ENCODE measurements at regions not wholly inside any gene's neighbourhood (a gene's known extent, or its start where the extent isn't known, plus 50 kb on each side); places are given as distances from the start of the nearest gene placed in this dataset.
"Not testable (repeated sequence)": the region's sequence is repeated elsewhere in the genome, so short reads cannot be mapped to it uniquely, and the experiment has no call there.

DNA sequence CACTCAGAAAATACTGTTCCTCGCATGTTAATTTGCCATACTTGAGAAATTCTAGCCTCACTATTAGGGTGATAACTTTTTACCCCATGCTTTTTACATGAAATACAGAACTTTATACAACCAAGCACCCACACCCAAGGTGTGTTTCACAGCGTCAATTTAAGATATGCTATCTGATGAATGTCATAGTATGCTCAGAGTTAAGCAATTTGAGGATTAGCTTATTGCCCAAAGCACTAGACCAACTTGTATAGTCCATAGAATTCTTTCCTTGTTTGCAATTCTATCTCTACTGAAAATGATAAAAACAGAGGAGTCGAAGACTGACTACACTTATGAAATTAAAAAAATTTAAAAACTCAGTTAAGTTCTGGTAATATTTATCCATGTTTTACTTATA lies 82.1 kb upstream of the CARMIL1 start:
- H3K4me3 ChIP-seq (ENCODE audit: control insufficient read depth, low read depth, low read length) = no peak overlapping the region
- no peak for DNase-seq (ENCODE audit: low read depth)
- TF ChIP-seq, protein P1, sequence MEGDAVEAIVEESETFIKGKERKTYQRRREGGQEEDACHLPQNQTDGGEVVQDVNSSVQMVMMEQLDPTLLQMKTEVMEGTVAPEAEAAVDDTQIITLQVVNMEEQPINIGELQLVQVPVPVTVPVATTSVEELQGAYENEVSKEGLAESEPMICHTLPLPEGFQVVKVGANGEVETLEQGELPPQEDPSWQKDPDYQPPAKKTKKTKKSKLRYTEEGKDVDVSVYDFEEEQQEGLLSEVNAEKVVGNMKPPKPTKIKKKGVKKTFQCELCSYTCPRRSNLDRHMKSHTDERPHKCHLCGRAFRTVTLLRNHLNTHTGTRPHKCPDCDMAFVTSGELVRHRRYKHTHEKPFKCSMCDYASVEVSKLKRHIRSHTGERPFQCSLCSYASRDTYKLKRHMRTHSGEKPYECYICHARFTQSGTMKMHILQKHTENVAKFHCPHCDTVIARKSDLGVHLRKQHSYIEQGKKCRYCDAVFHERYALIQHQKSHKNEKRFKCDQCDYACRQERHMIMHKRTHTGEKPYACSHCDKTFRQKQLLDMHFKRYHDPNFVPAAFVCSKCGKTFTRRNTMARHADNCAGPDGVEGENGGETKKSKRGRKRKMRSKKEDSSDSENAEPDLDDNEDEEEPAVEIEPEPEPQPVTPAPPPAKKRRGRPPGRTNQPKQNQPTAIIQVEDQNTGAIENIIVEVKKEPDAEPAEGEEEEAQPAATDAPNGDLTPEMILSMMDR (IDR thresholded peaks at IDR 0.05; ENCODE audit: control insufficient read depth, insufficient read depth, low read depth, low read length, missing control alignments) = no peak

DNA sequence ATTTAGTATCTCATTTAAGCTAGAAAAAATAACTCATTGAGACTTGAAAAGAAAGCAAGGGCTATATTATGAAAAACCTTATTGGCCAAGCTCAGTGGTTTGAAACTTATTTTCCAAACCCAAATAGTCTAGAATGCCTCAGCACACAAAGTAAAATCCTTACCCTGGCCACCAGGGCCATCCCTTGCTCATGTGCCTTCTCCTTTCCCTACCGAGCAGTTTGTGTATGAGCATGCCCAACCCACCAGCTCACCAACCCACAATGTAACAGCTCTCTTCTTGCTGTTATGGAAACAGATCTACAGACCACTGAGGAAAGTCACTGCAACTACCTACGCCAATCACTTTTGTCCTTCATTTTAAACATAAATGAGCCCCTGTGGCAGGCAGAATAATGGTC lies 79.6 kb upstream of the CARMIL1 start:
- no peak for DNase-seq (ENCODE audit: low read depth)
- H3K4me3 ChIP-seq (ENCODE audit: control insufficient read depth, low read depth, low read length) = no peak overlapping the region
- TF ChIP-seq, protein P1 (IDR thresholded peaks at IDR 0.05; ENCODE audit: control insufficient read depth, insufficient read depth, low read depth, low read length, missing control alignments) = no peak

DNA sequence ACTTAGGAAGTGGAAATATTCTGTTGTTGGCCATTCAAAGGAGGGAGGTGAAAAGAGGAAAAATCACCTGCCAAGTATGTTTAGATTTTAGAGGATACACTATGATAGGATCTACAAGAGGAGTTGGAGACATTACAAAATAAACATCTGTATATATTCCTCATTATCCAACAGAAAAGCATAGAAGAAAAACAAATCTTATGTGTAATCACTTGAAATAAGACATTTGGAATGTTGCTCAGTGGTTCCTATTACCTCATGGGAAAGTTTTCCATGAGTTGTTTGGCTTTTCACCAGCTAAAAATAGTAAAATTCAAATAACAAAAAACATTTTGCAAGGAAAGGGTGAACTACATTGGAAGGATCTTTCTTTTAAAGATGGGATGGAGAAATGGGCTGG lies 76.7 kb upstream of the CARMIL1 start:
- no peak overlapping the region for H3K4me3 ChIP-seq (ENCODE audit: control insufficient read depth, low read depth, low read length)
- DNase-seq (ENCODE audit: low read depth) = peak; percentile 46
- TF ChIP-seq, protein P1 (IDR thresholded peaks at IDR 0.05; ENCODE audit: control insufficient read depth, insufficient read depth, low read depth, low read length, missing control alignments) = no peak

DNA sequence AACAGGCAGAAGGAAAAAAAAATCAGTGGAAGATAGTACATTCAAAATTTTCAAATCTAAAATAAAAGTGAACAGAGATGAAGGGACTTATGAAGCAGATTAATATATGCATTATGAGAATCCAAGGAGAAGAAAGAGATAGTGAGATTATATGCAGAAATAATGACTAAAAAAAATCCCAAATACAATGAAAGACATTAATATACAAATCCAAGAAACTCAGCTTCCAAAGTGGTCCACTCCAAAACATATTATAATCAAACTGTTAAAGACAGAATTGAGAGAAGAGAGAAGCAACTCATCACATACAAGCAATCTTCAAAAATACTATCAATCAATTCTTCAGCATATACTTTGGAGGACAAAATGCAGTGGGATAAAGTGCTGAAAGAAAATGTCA lies 73.5 kb upstream of the CARMIL1 start:
- H3K4me3 ChIP-seq (ENCODE audit: control insufficient read depth, low read depth, low read length) = no peak overlapping the region
- no peak for DNase-seq (ENCODE audit: low read depth)
- TF ChIP-seq, protein P1 (IDR thresholded peaks at IDR 0.05; ENCODE audit: control insufficient read depth, insufficient read depth, low read depth, low read length, missing control alignments) = no peak

DNA sequence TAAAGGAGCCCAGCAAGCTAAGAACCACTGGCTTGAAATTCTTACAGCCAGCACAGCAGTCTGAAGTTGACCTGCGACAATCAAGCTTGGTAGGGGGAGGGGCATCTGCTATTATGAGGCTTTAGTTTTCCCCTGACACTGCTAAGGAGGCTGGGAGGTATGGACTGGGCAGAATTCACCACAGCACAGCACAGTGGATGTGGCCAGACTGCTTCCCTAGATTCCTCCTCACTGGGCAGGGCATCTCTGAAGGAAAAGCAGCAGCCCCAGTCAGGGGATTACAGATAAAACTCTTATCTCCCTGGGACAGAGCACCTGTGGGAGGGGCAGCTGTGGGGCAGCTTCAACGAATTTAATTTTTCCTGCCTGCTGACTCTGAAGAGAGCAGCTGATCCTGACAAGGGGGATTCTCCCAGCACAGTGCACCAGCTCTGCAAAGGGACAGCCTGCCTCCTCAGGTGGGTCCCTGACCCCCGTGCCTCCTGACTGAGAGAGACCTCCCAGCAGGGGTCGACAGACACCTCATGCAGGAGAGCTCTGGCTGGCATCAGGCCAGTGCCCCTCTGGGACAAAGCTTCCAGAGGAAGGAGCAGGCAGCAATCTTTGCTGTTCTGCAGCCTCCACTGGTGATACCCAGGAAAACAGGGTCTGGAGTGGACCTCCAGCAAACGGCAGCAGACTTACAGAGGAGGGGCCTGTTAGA lies 71.6 kb upstream of the CARMIL1 start:
- not testable (repeated sequence) for DNase-seq (ENCODE audit: low read depth)

DNA sequence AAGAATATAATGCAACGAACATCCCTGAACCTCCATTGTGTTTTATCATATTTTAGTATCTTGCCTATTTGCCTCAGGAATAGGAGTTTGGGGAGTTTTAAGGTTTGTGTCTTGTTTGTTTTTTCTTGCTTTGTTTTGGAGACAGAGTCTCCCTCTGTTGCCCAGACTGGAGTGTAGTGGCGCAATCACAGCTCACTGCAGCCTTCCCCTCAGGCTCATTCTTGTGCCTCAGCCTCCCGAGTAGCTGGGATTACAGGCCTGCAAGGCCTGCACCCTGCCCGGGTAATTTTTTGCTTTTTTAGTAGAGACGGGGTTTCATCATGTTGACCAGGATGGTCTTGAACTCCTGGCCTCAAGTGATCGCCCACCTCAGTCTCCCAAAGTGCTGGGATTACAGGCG lies 63.3 kb upstream of the CARMIL1 start:
- DNase-seq (ENCODE audit: low read depth) = no peak
- no peak overlapping the region for H3K4me3 ChIP-seq (ENCODE audit: control insufficient read depth, low read depth, low read length)
- TF ChIP-seq, protein P1 (IDR thresholded peaks at IDR 0.05; ENCODE audit: control insufficient read depth, insufficient read depth, low read depth, low read length, missing control alignments) = no peak

More for the DNA sequence above, 71.6 kb upstream of the CARMIL1 start:
- not testable (repeated sequence) for H3K4me3 ChIP-seq (ENCODE audit: control insufficient read depth, low read depth, low read length)

DNA sequence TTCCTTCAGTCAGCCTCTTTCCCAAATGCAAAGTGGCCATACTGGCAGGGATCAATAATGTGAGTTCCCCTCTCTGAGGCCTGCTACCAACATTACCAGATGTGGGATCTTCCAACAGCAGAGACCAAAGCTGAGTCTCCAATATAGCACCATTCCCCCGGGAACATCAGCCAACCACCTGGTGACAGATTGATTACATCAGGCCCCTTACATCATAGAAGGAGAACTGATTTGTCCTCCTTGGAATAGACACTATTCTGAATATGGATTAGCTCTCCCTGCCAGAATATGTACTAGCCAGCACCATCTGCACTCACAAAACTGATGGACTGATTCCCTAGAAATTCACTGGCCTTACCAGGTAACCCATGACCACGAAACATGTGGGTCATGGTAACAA lies 61.9 kb upstream of the CARMIL1 start:
- no peak overlapping the region for H3K4me3 ChIP-seq (ENCODE audit: control insufficient read depth, low read depth, low read length)
- no peak for DNase-seq (ENCODE audit: low read depth)

More for the DNA sequence above, 61.9 kb upstream of the CARMIL1 start:
- TF ChIP-seq, protein P1 (IDR thresholded peaks at IDR 0.05; ENCODE audit: control insufficient read depth, insufficient read depth, low read depth, low read length, missing control alignments) = no peak

All from AG09309 (cell line).